Loucy (cell line): ENCODE measurements at regions not wholly inside any gene's neighbourhood (a gene's known extent, or its start where the extent isn't known, plus 50 kb on each side); places are given as distances from the start of the nearest gene placed in this dataset.

Experiments used
- H2AFZ ChIP-seq: fragments of 200-600 bp; sonication (generic); 2 replicates; pipeline ENCODE4 v1.6.0; 2016; ENCODE audit warnings: antibody characterized with exemption, mild to moderate bottlenecking, low read length, moderate library complexity
- H3F3A ChIP-seq: fragments of 200-600 bp; 2 replicates; pipeline ENCODE4 v1.6.0; 2016; ENCODE audit warnings: antibody characterized with exemption, low read depth, mild to moderate bottlenecking
- H3K27me3 ChIP-seq: fragments of 200-600 bp; sonication (generic); 2 replicates; pipeline ENCODE4 v1.6.1; 2014; ENCODE audit warnings: low read length, mild to moderate bottlenecking; ENCODE audit not compliant: insufficient read depth, poor library complexity, severe bottlenecking
- H3K36me3 ChIP-seq: fragments of 200-600 bp; sonication (generic); 2 replicates; pipeline ENCODE4 v1.6.1; 2016; ENCODE audit warnings: low read length; ENCODE audit not compliant: insufficient read depth
- H3K4me1 ChIP-seq: fragments of 200-600 bp; sonication (generic); 2 replicates; pipeline ENCODE4 v1.5.1; 2014; ENCODE audit warnings: low read length, mild to moderate bottlenecking; ENCODE audit not compliant: insufficient read depth, poor library complexity, severe bottlenecking
- H3K4me2 ChIP-seq: fragments of 200-600 bp; sonication (generic); 2 replicates; pipeline ENCODE4 v1.6.0; 2014; ENCODE audit warnings: antibody characterized with exemption, low read length, low read depth, mild to moderate bottlenecking; ENCODE audit not compliant: poor library complexity, severe bottlenecking
- H3K4me3 ChIP-seq: fragments of 200-600 bp; sonication (generic); 2 replicates; pipeline ENCODE4 v1.5.1; 2014; ENCODE audit warnings: low read length, mild to moderate bottlenecking, mixed read lengths; ENCODE audit not compliant: poor library complexity, severe bottlenecking
- H3K79me2 ChIP-seq: fragments of 200-600 bp; sonication (generic); 2 replicates; pipeline ENCODE4 v1.6.1; 2014; ENCODE audit warnings: low read length; ENCODE audit not compliant: insufficient read depth
- H3K9ac ChIP-seq: fragments of 200-600 bp; sonication (generic); 2 replicates; pipeline ENCODE4 v1.6.0; 2014; ENCODE audit warnings: mild to moderate bottlenecking, low read depth, low read length, moderate library complexity; ENCODE audit not compliant: poor library complexity, severe bottlenecking
- H3K9me2 ChIP-seq: fragments of 200-600 bp; sonication (generic); replicated peaks from 2 replicates; pipeline ENCODE4 v1.6.1; 2016; ENCODE audit warnings: low read depth, low read length, mixed read lengths
- H3K9me3 ChIP-seq: fragments of 200-600 bp; sonication (generic); 2 replicates; pipeline ENCODE4 v1.6.1; 2014; ENCODE audit warnings: mild to moderate bottlenecking, antibody characterized with exemption, low read length, low read depth; ENCODE audit not compliant: insufficient read depth
- H4K20me1 ChIP-seq: fragments of 200-600 bp; sonication (generic); 2 replicates; pipeline ENCODE4 v1.6.0; 2014; ENCODE audit warnings: antibody characterized with exemption, low read length, mild to moderate bottlenecking; ENCODE audit not compliant: insufficient read depth, poor library complexity, severe bottlenecking
- EZH2phosphoT487 ChIP-seq: fragments of 200-600 bp; IDR thresholded peaks from 2 replicates; pipeline ENCODE4 v1.6.1; 2018; ENCODE audit warnings: antibody characterized with exemption, mild to moderate bottlenecking, moderate library complexity, borderline replicate concordance
- TF ChIP-seq, protein P1 (sequence below): fragments of 200-600 bp; sonication (generic); conservative IDR thresholded peaks from 2 replicates; pipeline ENCODE4 v1.5.1; 2014; ENCODE audit warnings: mild to moderate bottlenecking, antibody characterized with exemption, low read length

DNA sequence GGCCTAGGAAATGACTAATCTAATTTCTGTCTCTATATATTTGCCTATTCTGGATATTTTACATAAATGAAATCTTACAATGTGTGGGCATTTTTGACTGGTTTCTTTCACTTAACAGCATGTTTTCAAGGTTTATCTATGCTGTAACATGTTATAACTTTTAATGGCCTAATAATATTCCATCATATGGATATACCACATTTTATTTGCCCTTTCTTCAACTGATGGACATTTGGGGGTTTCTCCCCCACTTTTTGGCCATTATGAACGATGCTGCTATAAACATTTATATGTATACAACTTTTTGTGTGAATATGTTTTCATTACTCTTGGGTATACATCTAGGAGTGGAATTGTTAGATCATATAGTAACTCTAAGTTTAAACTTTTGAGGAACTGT lies 357.3 kb upstream of the ADAMTS9 start:
- Histone ChIP-seq H4K20me1 (no peaks in the 10 kb centered on the region), H3K9ac (no peak overlapping the region), H3K9me2 (no peaks in the 10 kb centered on the region), H3K4me1 (no peaks in the 10 kb centered on the region), H3K4me2 (no peak overlapping the region), H3K4me3 (no peak overlapping the region), H3F3A (no peaks in the 10 kb centered on the region), H3K9me3 (peaks cover 5% of the 10 kb centered on the region; the same call in 1 of the 2 replicates), H2AFZ (no peak overlapping the region), H3K27me3 (no peaks in the 10 kb centered on the region), H3K36me3 (no peaks in the 10 kb centered on the region), H3K79me2 (no peaks in the 10 kb centered on the region)
- TF ChIP-seq, protein P1, sequence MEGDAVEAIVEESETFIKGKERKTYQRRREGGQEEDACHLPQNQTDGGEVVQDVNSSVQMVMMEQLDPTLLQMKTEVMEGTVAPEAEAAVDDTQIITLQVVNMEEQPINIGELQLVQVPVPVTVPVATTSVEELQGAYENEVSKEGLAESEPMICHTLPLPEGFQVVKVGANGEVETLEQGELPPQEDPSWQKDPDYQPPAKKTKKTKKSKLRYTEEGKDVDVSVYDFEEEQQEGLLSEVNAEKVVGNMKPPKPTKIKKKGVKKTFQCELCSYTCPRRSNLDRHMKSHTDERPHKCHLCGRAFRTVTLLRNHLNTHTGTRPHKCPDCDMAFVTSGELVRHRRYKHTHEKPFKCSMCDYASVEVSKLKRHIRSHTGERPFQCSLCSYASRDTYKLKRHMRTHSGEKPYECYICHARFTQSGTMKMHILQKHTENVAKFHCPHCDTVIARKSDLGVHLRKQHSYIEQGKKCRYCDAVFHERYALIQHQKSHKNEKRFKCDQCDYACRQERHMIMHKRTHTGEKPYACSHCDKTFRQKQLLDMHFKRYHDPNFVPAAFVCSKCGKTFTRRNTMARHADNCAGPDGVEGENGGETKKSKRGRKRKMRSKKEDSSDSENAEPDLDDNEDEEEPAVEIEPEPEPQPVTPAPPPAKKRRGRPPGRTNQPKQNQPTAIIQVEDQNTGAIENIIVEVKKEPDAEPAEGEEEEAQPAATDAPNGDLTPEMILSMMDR = no peak
- TF ChIP-seq EZH2phosphoT487 = no peak

GRCh38 chr3:65044401-65044800 lies 356.6 kb upstream of the ADAMTS9 start:
- Histone ChIP-seq H2AFZ (no peak overlapping the region), H3K36me3 (no peaks in the 10 kb centered on the region), H3K79me2 (no peaks in the 10 kb centered on the region), H3K9me3 (peaks cover 5% of the 10 kb centered on the region; the same call in 1 of the 2 replicates), H4K20me1 (no peaks in the 10 kb centered on the region), H3K4me3 (no peak overlapping the region), H3K4me2 (no peak overlapping the region), H3K4me1 (no peaks in the 10 kb centered on the region), H3F3A (no peaks in the 10 kb centered on the region), H3K27me3 (no peaks in the 10 kb centered on the region), H3K9me2 (no peaks in the 10 kb centered on the region), H3K9ac (no peak overlapping the region)
- TF ChIP-seq EZH2phosphoT487 = no peak
- TF ChIP-seq, protein P1 = no peak

DNA sequence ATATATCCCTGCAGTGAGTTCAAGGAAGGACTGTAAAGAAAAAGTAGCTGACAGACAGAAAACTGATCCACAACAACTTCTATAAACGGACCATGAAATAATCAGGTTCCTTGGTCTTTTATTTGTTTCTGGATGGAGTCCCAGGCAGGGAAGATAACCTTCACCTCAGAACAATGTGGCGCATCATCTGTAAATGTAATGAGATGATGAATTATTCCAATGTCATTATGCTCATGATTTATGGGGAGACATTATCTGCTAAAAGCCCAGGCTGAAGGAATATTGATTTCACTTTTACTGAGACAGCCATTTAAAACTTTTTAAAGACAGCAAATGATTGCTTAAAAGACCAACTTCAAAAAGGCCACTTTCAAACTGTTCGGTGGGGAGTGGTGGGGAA lies 354.9 kb upstream of the ADAMTS9 start:
- H3K36me3 ChIP-seq = no peaks in the 10 kb centered on the region
- H2AFZ ChIP-seq = no peak overlapping the region
- no peaks in the 10 kb centered on the region for H3K27me3 ChIP-seq
- no peaks in the 10 kb centered on the region for H4K20me1 ChIP-seq
- H3K79me2 ChIP-seq = no peaks in the 10 kb centered on the region
- no peaks in the 10 kb centered on the region for H3K9me2 ChIP-seq
- TF ChIP-seq EZH2phosphoT487 = no peak
- TF ChIP-seq, protein P1 = no peak
- H3K9ac ChIP-seq = no peak overlapping the region
- H3K4me2 ChIP-seq = no peak overlapping the region
- H3K4me1 ChIP-seq = no peaks in the 10 kb centered on the region
- H3K9me3 ChIP-seq = peaks cover 5% of the 10 kb centered on the region; the same call in 1 of the 2 replicates
- no peaks in the 10 kb centered on the region for H3F3A ChIP-seq
- H3K4me3 ChIP-seq = no peak overlapping the region
